HCT116 (cell line): ENCODE measurements at regions not wholly inside any gene's neighbourhood (a gene's known extent, or its start where the extent isn't known, plus 50 kb on each side); places are given as distances from the start of the nearest gene placed in this dataset.

Experiments used
- ATAC-seq: fragments of 200-7000 bp; cut with Tn5 transposase; 2 replicates; pipeline ENCODE4 v1.9.1; 2020; ENCODE audit warnings: mild to moderate bottlenecking, moderate library complexity
- BruUV-seq: library from RNA; stranded (reverse); fragments of 400-500 nt; replicated peaks from 2 replicates; lab custom pipeline; 2021; lab: Mats Ljungman, UMichigan
- CTCF ChIA-PET: fragments of 300-600 bp; sonication (Branson Sonifier 250); formaldehyde crosslinking; loops from one replicate; lab custom pipeline; 2021; ENCODE audit warnings: antibody characterized with exemption; lab: Charles Lee
- POLR2A ChIA-PET: fragments of 300-600, 350-600 bp; sonication (Branson Sonifier 250); formaldehyde crosslinking; loops from one replicate; lab custom pipeline; 2021; ENCODE audit warnings: antibody characterized with exemption; lab: Charles Lee
- RAD21 ChIA-PET, 2 experiments: fragments of 300-600 bp; sonication (Branson Sonifier 250); formaldehyde crosslinking; loops; one replicate each; lab custom pipeline; 2023; ENCODE audit warnings: low total read pairs in 2 of 2; ENCODE audit not compliant: uncharacterized antibody in 2 of 2, unreplicated experiment in 2 of 2, low non-redundant PET in 1 of 2; lab: Charles Lee
- DNase-seq: peaks from one replicate; pipeline ENCODE4 v3.0.0-alpha.2; 2010; ENCODE audit warnings: low read depth, low spot score
- H2AFZ ChIP-seq: fragments of 200-600 bp; shearing (Covaris generic), sonication (generic); 2 replicates; pipeline ENCODE4 v1.6.1; 2017; ENCODE audit warnings: low read depth, mixed run types, mixed read lengths, antibody characterized with exemption, low read length; ENCODE audit not compliant: poor library complexity, severe bottlenecking
- H3K27ac ChIP-seq: 2 replicates; pipeline ENCODE4 v1.5.1; 2012; ENCODE audit warnings: low read depth, low read length
- H3K27me3 ChIP-seq: fragments of 200-600 bp; sonication (generic); 2 replicates; pipeline ENCODE4 v1.6.1; 2016; ENCODE audit warnings: mixed run types, low read length, mixed read lengths; ENCODE audit not compliant: insufficient read depth
- H3K36me3 ChIP-seq, 2 experiments: fragments of 200-500 bp in 1 of 2; fragments of 200-600 bp in 1 of 2; sonication (Bioruptor generic) in 1 of 2; sonication (generic) in 1 of 2; 2 replicates each; pipeline versions ENCODE4 v1.5.1 to v1.6.1; 2014 to 2016; ENCODE audit warnings: low read length in 2 of 2, inconsistent platforms in 1 of 2, mixed read lengths in 1 of 2, mixed run types in 1 of 2; ENCODE audit not compliant: insufficient read depth in 2 of 2, control insufficient read depth in 1 of 2
- H3K4me1 ChIP-seq, 2 experiments: fragments of 200-600 bp in 1 of 2; sonication (generic) in 1 of 2; 2 replicates each; pipeline versions ENCODE4 v1.5.1 to v1.6.1; 2012 to 2017; ENCODE audit warnings: low read length in 2 of 2, inconsistent platforms in 1 of 2, mild to moderate bottlenecking in 1 of 2, mixed read lengths in 1 of 2, mixed run types in 1 of 2, moderate library complexity in 1 of 2; ENCODE audit not compliant: insufficient read depth in 2 of 2, control insufficient read depth in 1 of 2
- H3K4me2 ChIP-seq: fragments of 200-600 bp; sonication (generic); 2 replicates; pipeline ENCODE4 v1.6.1; 2017; ENCODE audit warnings: mixed run types, low read length, mixed read lengths
- H3K4me3 ChIP-seq, 2 experiments: fragments of 200-600 bp in 1 of 2; sonication (generic) in 1 of 2; replicated peaks in 1 of 2; 2 replicates each; pipeline ENCODE4 v1.5.1; 2011 to 2016; ENCODE audit warnings: low read length in 2 of 2, control low read depth in 1 of 2, low read depth in 1 of 2, mild to moderate bottlenecking in 1 of 2, mixed read lengths in 1 of 2, mixed run types in 1 of 2
- H3K79me2 ChIP-seq: fragments of 200-600 bp; sonication (generic); 2 replicates; pipeline ENCODE4 v1.6.1; 2017; ENCODE audit warnings: mild to moderate bottlenecking, mixed run types, low read length, moderate library complexity, mixed read lengths; ENCODE audit not compliant: insufficient read depth
- H3K9ac ChIP-seq: fragments of 200-600 bp; sonication (generic); 2 replicates; pipeline ENCODE4 v1.6.1; 2016; ENCODE audit warnings: low read length, mixed read lengths
- H3K9me2 ChIP-seq: fragments of 200-600 bp; sonication (generic), shearing (Covaris generic); 2 replicates; pipeline ENCODE4 v1.6.1; 2017; ENCODE audit warnings: mixed run types, mild to moderate bottlenecking, moderate library complexity; ENCODE audit not compliant: insufficient read depth
- H3K9me3 ChIP-seq, 2 experiments: fragments of 200-500 bp in 1 of 2; fragments of 200-600 bp in 1 of 2; sonication (Bioruptor generic) in 1 of 2; sonication (generic) in 1 of 2; 2 replicates each; pipeline ENCODE4 v1.6.1; 2014 to 2017; ENCODE audit warnings: low read length in 2 of 2, mixed read lengths in 2 of 2, inconsistent platforms in 1 of 2, low read depth in 1 of 2, mild to moderate bottlenecking in 1 of 2, mixed run types in 1 of 2, moderate library complexity in 1 of 2; ENCODE audit not compliant: control insufficient read depth in 1 of 2, insufficient read depth in 1 of 2
- H4K20me1 ChIP-seq: fragments of 200-600 bp; sonication (generic), shearing (Covaris generic); 2 replicates; pipeline ENCODE4 v1.6.1; 2017; ENCODE audit warnings: mixed run types, mild to moderate bottlenecking, moderate library complexity; ENCODE audit not compliant: insufficient read depth
- CBX3 ChIP-seq: IDR thresholded peaks from 2 replicates; pipeline ENCODE4 v1.6.1; 2012; ENCODE audit warnings: low read depth
- CEBPB ChIP-seq: IDR thresholded peaks from 2 replicates; pipeline ENCODE4 v1.6.1; 2012; ENCODE audit warnings: low read depth
- CTCF ChIP-seq, 3 experiments: fragments of 200-600 bp in 1 of 3; sonication (generic) in 1 of 3; IDR thresholded peaks in 2 of 3; conservative IDR thresholded peaks in 1 of 3; 2 replicates each; pipeline ENCODE4 v1.5.1; 2012 to 2017; ENCODE audit warnings: low read depth in 2 of 3, low read length in 2 of 3, antibody characterized with exemption in 1 of 3, borderline replicate concordance in 1 of 3, control low read depth in 1 of 3, mild to moderate bottlenecking in 1 of 3, mixed read lengths in 1 of 3, mixed run types in 1 of 3, moderate library complexity in 1 of 3; ENCODE audit not compliant: insufficient read depth in 1 of 3
- EGR1 ChIP-seq: IDR thresholded peaks from 2 replicates; pipeline ENCODE4 v1.6.1; 2012; ENCODE audit warnings: low read depth
- ELF1 ChIP-seq: IDR thresholded peaks from 2 replicates; pipeline ENCODE4 v1.6.1; 2012; ENCODE audit warnings: low read depth, borderline replicate concordance
- EZH2 ChIP-seq: fragments of 200-600 bp; sonication (generic); IDR thresholded peaks from 2 replicates; pipeline ENCODE4 v1.6.1; 2017; ENCODE audit warnings: antibody characterized with exemption, mixed run types
- EZH2phosphoT487 ChIP-seq: fragments of 200-600 bp; IDR thresholded peaks from 2 replicates; pipeline ENCODE4 v1.6.1; 2018; ENCODE audit warnings: antibody characterized with exemption, borderline replicate concordance
- FOSL1 ChIP-seq: IDR thresholded peaks from 2 replicates; pipeline ENCODE4 v1.6.1; 2012; ENCODE audit warnings: low read depth
- MAX ChIP-seq: IDR thresholded peaks from 2 replicates; pipeline ENCODE4 v1.6.1; 2012
- POLR2A ChIP-seq: IDR thresholded peaks from 2 replicates; pipeline ENCODE4 v1.7.0; 2011; ENCODE audit warnings: borderline replicate concordance; ENCODE audit not compliant: insufficient read depth, insufficient read length; ENCODE audit errors: extremely low read depth
- POLR2AphosphoS5 ChIP-seq: IDR thresholded peaks from 2 replicates; pipeline ENCODE4 v1.6.1; 2011; ENCODE audit warnings: mild to moderate bottlenecking, low read depth, low read length, moderate library complexity
- RAD21 ChIP-seq: IDR thresholded peaks from 2 replicates; pipeline ENCODE4 v1.6.1; 2012; ENCODE audit warnings: low read depth, mild to moderate bottlenecking
- REST ChIP-seq: IDR thresholded peaks from 2 replicates; pipeline ENCODE4 v1.6.1; 2012; ENCODE audit warnings: low read depth
- SIN3A ChIP-seq: IDR thresholded peaks from 2 replicates; pipeline ENCODE4 v1.6.1; 2012; ENCODE audit warnings: low read depth
- SP1 ChIP-seq: IDR thresholded peaks from 2 replicates; pipeline ENCODE4 v1.6.1; 2012; ENCODE audit warnings: low read depth
- SRF ChIP-seq: IDR thresholded peaks from 2 replicates; pipeline ENCODE4 v1.6.1; 2012; ENCODE audit warnings: low read depth
- TCF7L2 ChIP-seq: IDR thresholded peaks from 2 replicates; pipeline ENCODE4 v1.7.0; 2011; ENCODE audit warnings: borderline replicate concordance, inconsistent platforms; ENCODE audit not compliant: insufficient read depth, insufficient read length; ENCODE audit errors: extremely low read depth
- YY1 ChIP-seq: IDR thresholded peaks from 2 replicates; pipeline ENCODE4 v1.6.1; 2011; ENCODE audit warnings: low read length, low read depth, moderate library complexity, mild to moderate bottlenecking; ENCODE audit not compliant: insufficient replicate concordance; ENCODE audit errors: extremely low read depth
- ZBTB33 ChIP-seq: IDR thresholded peaks from 2 replicates; pipeline ENCODE4 v1.6.1; 2011; ENCODE audit warnings: mild to moderate bottlenecking, low read length, moderate library complexity; ENCODE audit not compliant: insufficient replicate concordance; ENCODE audit errors: extremely low read depth
- ZFX ChIP-seq: fragments of 450-650 bp; IDR thresholded peaks from 2 replicates; pipeline ENCODE4 v1.6.1; 2017
- intact Hi-C: fragments of 100-400 bp; cut with micrococcal nuclease; formaldehyde crosslinking; loops from 2 replicates; pipeline ENCODE4 v1.10.0; 2022

GRCh38 chr11:50178737-50179136, 146.1 kb downstream of the OR4C45 start:
- ChIA-PET POLR2A (no interaction called here), CTCF (no interaction called here), RAD21 (no interaction called here)
- Histone ChIP-seq H3K4me1 (no peaks in the 10 kb centered on the region), H3K27ac (no peak overlapping the region), H3K9me3 (peaks cover 0 to 10% of the 10 kb centered on the region in 2 experiments; a peak in 2 of 4 replicates), H2AFZ (no peak overlapping the region), H3K36me3 (no peaks in the 10 kb centered on the region; a peak in 1 of 4 replicates), H3K9me2 (no peaks in the 10 kb centered on the region), H3K27me3 (no peaks in the 10 kb centered on the region), H4K20me1 (no peaks in the 10 kb centered on the region), H3K9ac (no peak overlapping the region), H3K79me2 (no peaks in the 10 kb centered on the region), H3K4me2 (no peak overlapping the region), H3K4me3 (no peak overlapping the region)
- ATAC-seq: no peak
- no peak for TF ChIP-seq TCF7L2
- TF ChIP-seq EGR1: no peak
- TF ChIP-seq RAD21: no peak
- TF ChIP-seq ELF1: no peak
- no peak for TF ChIP-seq YY1
- no peak for TF ChIP-seq CEBPB
- no peak for TF ChIP-seq EZH2
- TF ChIP-seq MAX: no peak
- no peak for TF ChIP-seq SP1
- no peak for TF ChIP-seq EZH2phosphoT487
- TF ChIP-seq ZFX: no peak
- no peak for TF ChIP-seq SIN3A
- no peak for TF ChIP-seq POLR2A
- no peak for TF ChIP-seq FOSL1
- TF ChIP-seq CTCF (IDR thresholded peaks at IDR 0.05 in 2 of 3, conservative IDR thresholded peaks at IDR 0.05 in 1 of 3; ENCODE audit: borderline replicate concordance in 1 of 3, insufficient read depth in 1 of 3, low read depth in 2 of 3, low read length in 2 of 3): no peak
- no peak for TF ChIP-seq SRF
- TF ChIP-seq ZBTB33: no peak
- TF ChIP-seq REST: no peak
- no peak for TF ChIP-seq CBX3
- TF ChIP-seq POLR2AphosphoS5: no peak
- intact Hi-C loops: no loop called here
- no peak for DNase-seq
- BruUV-seq: no TSS peak
